Smooth muscle cell (in vitro differentiated cells): ENCODE measurements at regions not wholly inside any gene's neighbourhood (a gene's known extent, or its start where the extent isn't known, plus 50 kb on each side); places are given as distances from the start of the nearest gene placed in this dataset.

Experiments used
- DNase-seq: peaks from one replicate; lab custom pipeline; 2025; ENCODE audit not compliant: unreplicated experiment; lab: John Stamatoyannopoulos, UW
- H2AFZ ChIP-seq: fragments of 200-600 bp; sonication (generic); 2 replicates; pipeline ENCODE4 v1.6.0; 2016; ENCODE audit warnings: antibody characterized with exemption, low read depth, mild to moderate bottlenecking
- H3F3A ChIP-seq: fragments of 200-600 bp; sonication (generic); 2 replicates; pipeline ENCODE4 v1.6.0; 2017; ENCODE audit warnings: antibody characterized with exemption, low read depth
- H3K27ac ChIP-seq: fragments of 200-600 bp; sonication (generic); 2 replicates; pipeline ENCODE4 v1.5.1; 2016; ENCODE audit warnings: low read depth, mild to moderate bottlenecking
- H3K27me3 ChIP-seq: fragments of 200-600 bp; sonication (generic); 2 replicates; pipeline ENCODE4 v1.6.1; 2016; ENCODE audit warnings: low read depth, mild to moderate bottlenecking
- H3K36me3 ChIP-seq: fragments of 200-600 bp; sonication (generic); 2 replicates; pipeline ENCODE4 v1.5.1; 2016; ENCODE audit warnings: low read depth
- H3K4me1 ChIP-seq: fragments of 200-600 bp; sonication (generic); 2 replicates; pipeline ENCODE4 v1.5.1; 2016; ENCODE audit warnings: low read depth
- H3K4me2 ChIP-seq: fragments of 200-600 bp; sonication (generic); 2 replicates; pipeline ENCODE4 v1.6.0; 2016; ENCODE audit warnings: mild to moderate bottlenecking
- H3K4me3 ChIP-seq: fragments of 200-600 bp; sonication (generic); 2 replicates; pipeline ENCODE4 v1.5.1; 2016; ENCODE audit warnings: mild to moderate bottlenecking
- H3K79me2 ChIP-seq: fragments of 200-600 bp; sonication (generic); 2 replicates; pipeline ENCODE4 v1.6.0; 2016; ENCODE audit warnings: low read depth, mild to moderate bottlenecking
- H3K9ac ChIP-seq: fragments of 200-600 bp; sonication (generic); 2 replicates; pipeline ENCODE4 v1.6.0; 2016; ENCODE audit warnings: low read depth
- H3K9me3 ChIP-seq: fragments of 200-600 bp; sonication (generic); replicated peaks from 2 replicates; pipeline ENCODE4 v1.5.1; 2016; ENCODE audit warnings: low read depth
- H4K20me1 ChIP-seq: fragments of 200-600 bp; sonication (generic); 2 replicates; pipeline ENCODE4 v1.6.0; 2016; ENCODE audit warnings: low read depth
- CTCF ChIP-seq: fragments of 200-600 bp; sonication (generic); IDR thresholded peaks from 2 replicates; pipeline ENCODE4 v1.5.1; 2017; ENCODE audit warnings: borderline replicate concordance, mild to moderate bottlenecking, antibody characterized with exemption; ENCODE audit not compliant: insufficient read depth, poor library complexity, severe bottlenecking
- WGBS: methylation state at CpG from one replicate; pipeline ENCODE4 v1.1.7; 2016; ENCODE audit warnings: low lambda C conversion rate; 5-methylcytosine and 5-hydroxymethylcytosine counted together

- Histone ChIP-seq H3K4me2 (no peak overlapping the region), H4K20me1 (no peaks in the 10 kb centered on the region), H3K9me3 (no peaks in the 10 kb centered on the region), H3K79me2 (no peaks in the 10 kb centered on the region), H3K4me1 (no peaks in the 10 kb centered on the region), H3F3A (no peaks in the 10 kb centered on the region), H3K4me3 (no peak overlapping the region), H3K27me3 (no peaks in the 10 kb centered on the region), H2AFZ (no peak overlapping the region), H3K36me3 (no peaks in the 10 kb centered on the region), H3K9ac (no peak overlapping the region), H3K27ac (no peak overlapping the region)
- DNase-seq: no peak
- WGBS: 92% methylated on average over 3 of the region's 3 CpGs
- TF ChIP-seq CTCF: no peak
These were observed 95.4 kb upstream of the GUCA2B start for GRCh38 chr1:42057800-42058199.

- Histone ChIP-seq H3K36me3 (no peaks in the 10 kb centered on the region), H3K4me2 (no peak overlapping the region), H3K27me3 (peaks cover 4% of the 10 kb centered on the region), H3F3A (no peaks in the 10 kb centered on the region), H3K9ac (no peak overlapping the region), H3K9me3 (no peaks in the 10 kb centered on the region), H3K27ac (no peak overlapping the region), H2AFZ (no peak overlapping the region), H4K20me1 (no peaks in the 10 kb centered on the region), H3K4me3 (no peak overlapping the region), H3K4me1 (no peaks in the 10 kb centered on the region), H3K79me2 (no peaks in the 10 kb centered on the region)
- DNase-seq: no peak
- no peak for TF ChIP-seq CTCF
These were observed 96.8 kb upstream of the GUCA2B start for GRCh38 chr1:42056460-42056859.

GRCh38 chr1:42055061-42055460 lies 98.1 kb upstream of the GUCA2B start:
- Histone ChIP-seq H3K27me3 (peaks cover 16% of the 10 kb centered on the region), H3K27ac (no peak overlapping the region), H3K4me3 (no peak overlapping the region), H3F3A (no peaks in the 10 kb centered on the region), H3K79me2 (no peaks in the 10 kb centered on the region), H3K9ac (no peak overlapping the region), H3K4me1 (no peaks in the 10 kb centered on the region), H2AFZ (no peak overlapping the region), H3K36me3 (no peaks in the 10 kb centered on the region), H3K4me2 (no peak overlapping the region), H4K20me1 (no peaks in the 10 kb centered on the region), H3K9me3 (no peaks in the 10 kb centered on the region)
- 60% methylated on average over 1 of the region's 1 CpG for WGBS
- no peak for TF ChIP-seq CTCF
- no peak for DNase-seq

GRCh38 chr1:42052072-42052699 lies 101.0 kb upstream of the GUCA2B start:
- DNase-seq: no peak
- Histone ChIP-seq H3K27me3 (peaks cover 31% of the 10 kb centered on the region), H3K4me3 (no peak overlapping the region), H3K79me2 (no peaks in the 10 kb centered on the region), H3K9ac (no peak overlapping the region), H3K27ac (no peak overlapping the region), H3K36me3 (no peaks in the 10 kb centered on the region), H3K4me1 (no peaks in the 10 kb centered on the region), H3K9me3 (no peaks in the 10 kb centered on the region), H4K20me1 (no peaks in the 10 kb centered on the region), H3K4me2 (no peak overlapping the region), H2AFZ (no peak overlapping the region), H3F3A (no peaks in the 10 kb centered on the region)
- 65% methylated on average over 5 of the region's 5 CpGs for WGBS
- TF ChIP-seq CTCF: no peak
